ENCODE measurements at regions not wholly inside any gene's neighbourhood (a gene's known extent, or its start where the extent isn't known, plus 50 kb on each side); places are given as distances from the start of the nearest gene placed in this dataset.

DNA sequence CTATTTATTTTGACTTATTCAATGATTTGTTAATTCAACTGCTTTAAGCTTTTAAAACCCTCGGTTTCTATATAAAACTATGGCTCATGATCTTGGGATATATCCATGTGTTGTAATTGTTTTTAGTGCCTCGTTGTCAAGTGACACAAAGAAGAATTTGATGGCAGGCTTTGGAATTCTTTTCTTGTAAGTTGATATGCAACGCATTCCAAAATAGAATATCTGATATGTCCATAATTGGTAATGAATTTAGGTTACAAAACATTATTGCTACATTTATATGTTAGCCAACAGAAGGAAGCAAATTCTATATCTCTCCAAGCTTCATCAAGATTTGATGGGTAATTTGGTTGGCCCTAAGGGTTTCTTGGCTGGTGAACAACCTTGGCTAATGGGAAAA lies 220.4 kb upstream of the RIMS1 start:
- H2AFZ ChIP-seq (ENCODE audit: low read length) = no peak overlapping the region
- BruUV-seq (replicated peaks) = no TSS peak
- H4K20me1 ChIP-seq (ENCODE audit: insufficient read depth, low read length) = no peaks in the 10 kb centered on the region
- CTCF ChIA-PET (ENCODE audit: unreplicated experiment) = no interaction called here
- no peaks in the 10 kb centered on the region for H3K9me3 ChIP-seq (ENCODE audit: low read length)
- no peaks in the 10 kb centered on the region for H3K79me2 ChIP-seq (ENCODE audit: insufficient read depth, low read depth, low read length)
- no peaks in the 10 kb centered on the region for H3K9me2 ChIP-seq (ENCODE audit: insufficient read depth, low read length)
- no peak overlapping the region for H3K4me2 ChIP-seq (ENCODE audit: low read length)
- no peaks in the 10 kb centered on the region for H3K4me1 ChIP-seq (ENCODE audit: insufficient read depth, low read length, poor library complexity, severe bottlenecking)
- no peak overlapping the region for H3K4me3 ChIP-seq (ENCODE audit: low read depth, low read length, poor library complexity, severe bottlenecking)
- POLR2A ChIA-PET = no interaction called here
- H3K27ac ChIP-seq (ENCODE audit: low read depth, low read length, poor library complexity, severe bottlenecking) = no peak overlapping the region
- intact Hi-C loops (cut with micrococcal nuclease; ENCODE audit: unreplicated experiment) = no loop called here
- DNase-seq (ENCODE audit: low spot score) = no peak
- H3K36me3 ChIP-seq (ENCODE audit: insufficient read depth, low read length) = no peaks in the 10 kb centered on the region
- TF ChIP-seq, protein P1, sequence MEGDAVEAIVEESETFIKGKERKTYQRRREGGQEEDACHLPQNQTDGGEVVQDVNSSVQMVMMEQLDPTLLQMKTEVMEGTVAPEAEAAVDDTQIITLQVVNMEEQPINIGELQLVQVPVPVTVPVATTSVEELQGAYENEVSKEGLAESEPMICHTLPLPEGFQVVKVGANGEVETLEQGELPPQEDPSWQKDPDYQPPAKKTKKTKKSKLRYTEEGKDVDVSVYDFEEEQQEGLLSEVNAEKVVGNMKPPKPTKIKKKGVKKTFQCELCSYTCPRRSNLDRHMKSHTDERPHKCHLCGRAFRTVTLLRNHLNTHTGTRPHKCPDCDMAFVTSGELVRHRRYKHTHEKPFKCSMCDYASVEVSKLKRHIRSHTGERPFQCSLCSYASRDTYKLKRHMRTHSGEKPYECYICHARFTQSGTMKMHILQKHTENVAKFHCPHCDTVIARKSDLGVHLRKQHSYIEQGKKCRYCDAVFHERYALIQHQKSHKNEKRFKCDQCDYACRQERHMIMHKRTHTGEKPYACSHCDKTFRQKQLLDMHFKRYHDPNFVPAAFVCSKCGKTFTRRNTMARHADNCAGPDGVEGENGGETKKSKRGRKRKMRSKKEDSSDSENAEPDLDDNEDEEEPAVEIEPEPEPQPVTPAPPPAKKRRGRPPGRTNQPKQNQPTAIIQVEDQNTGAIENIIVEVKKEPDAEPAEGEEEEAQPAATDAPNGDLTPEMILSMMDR (conservative IDR thresholded peaks at IDR 0.05; ENCODE audit: low read length) = no peak

DNA sequence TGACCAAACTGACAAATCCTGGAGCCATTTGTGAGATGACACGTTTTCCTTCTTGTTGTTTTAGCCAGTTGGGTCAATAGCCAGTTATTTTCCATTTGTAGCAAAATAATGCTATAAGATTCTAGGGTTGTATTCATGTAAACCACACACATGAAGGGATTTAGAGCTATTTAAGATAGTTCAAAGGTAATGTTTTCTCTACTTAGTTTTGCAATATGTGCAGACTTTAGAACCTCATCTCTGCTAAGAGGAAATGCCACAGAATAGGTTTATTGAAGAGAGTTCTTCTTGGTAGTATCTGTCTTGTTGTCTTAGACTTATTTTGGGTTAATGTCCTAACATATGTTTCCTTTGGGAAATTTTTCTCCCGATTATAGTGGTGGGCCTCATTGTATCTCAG lies 213.5 kb upstream of the RIMS1 start:
- TF ChIP-seq, protein P1 (conservative IDR thresholded peaks at IDR 0.05; ENCODE audit: low read length) = no peak
- TF ChIP-seq EZH2phosphoT487 (IDR thresholded peaks at IDR 0.05; ENCODE audit: borderline replicate concordance, low read depth, low read length) = no peak
- Histone ChIP-seq H3K27ac (ENCODE audit: low read depth, low read length, poor library complexity, severe bottlenecking) (no peak overlapping the region), H3K9me2 (ENCODE audit: insufficient read depth, low read length) (no peaks in the 10 kb centered on the region), H4K20me1 (ENCODE audit: insufficient read depth, low read length) (no peaks in the 10 kb centered on the region), H3K9me3 (ENCODE audit: low read length) (no peaks in the 10 kb centered on the region), H3K36me3 (ENCODE audit: insufficient read depth, low read length) (no peaks in the 10 kb centered on the region), H3K4me2 (ENCODE audit: low read length) (no peak overlapping the region), H3K4me3 (ENCODE audit: low read depth, low read length, poor library complexity, severe bottlenecking) (no peak overlapping the region), H3K4me1 (ENCODE audit: insufficient read depth, low read length, poor library complexity, severe bottlenecking) (no peaks in the 10 kb centered on the region), H3K79me2 (ENCODE audit: insufficient read depth, low read depth, low read length) (no peaks in the 10 kb centered on the region), H2AFZ (ENCODE audit: low read length) (no peak overlapping the region)
- no TSS peak for BruUV-seq (replicated peaks)
- ChIA-PET CTCF (ENCODE audit: unreplicated experiment) (no interaction called here), POLR2A (no interaction called here)
- no peak for DNase-seq (ENCODE audit: low spot score)
- intact Hi-C loops (cut with micrococcal nuclease; ENCODE audit: unreplicated experiment) = no loop called here

GRCh38 chr6:71675386-71675785 lies 211.0 kb upstream of the RIMS1 start:
- no peaks in the 10 kb centered on the region for H3K9me3 ChIP-seq (ENCODE audit: low read length)
- no peaks in the 10 kb centered on the region; the same call in 1 of the 2 replicates for H3K9me2 ChIP-seq (ENCODE audit: insufficient read depth, low read length)
- H3K36me3 ChIP-seq (ENCODE audit: insufficient read depth, low read length) = no peaks in the 10 kb centered on the region
- CTCF ChIA-PET (ENCODE audit: unreplicated experiment) = no interaction called here
- no TSS peak for BruUV-seq (replicated peaks)
- POLR2A ChIA-PET = no interaction called here
- no peak overlapping the region for H2AFZ ChIP-seq (ENCODE audit: low read length)
- TF ChIP-seq, protein P1 (conservative IDR thresholded peaks at IDR 0.05; ENCODE audit: low read length) = no peak
- TF ChIP-seq EZH2phosphoT487 (IDR thresholded peaks at IDR 0.05; ENCODE audit: borderline replicate concordance, low read depth, low read length) = no peak
- no peak overlapping the region for H3K4me2 ChIP-seq (ENCODE audit: low read length)
- no peak overlapping the region for H3K4me3 ChIP-seq (ENCODE audit: low read depth, low read length, poor library complexity, severe bottlenecking)
- H4K20me1 ChIP-seq (ENCODE audit: insufficient read depth, low read length) = no peaks in the 10 kb centered on the region
- no peak for DNase-seq (ENCODE audit: low spot score)
- H3K4me1 ChIP-seq (ENCODE audit: insufficient read depth, low read length, poor library complexity, severe bottlenecking) = no peaks in the 10 kb centered on the region
- no peaks in the 10 kb centered on the region for H3K79me2 ChIP-seq (ENCODE audit: insufficient read depth, low read depth, low read length)
- intact Hi-C loops (cut with micrococcal nuclease; ENCODE audit: unreplicated experiment) = no loop called here
- no peak overlapping the region for H3K27ac ChIP-seq (ENCODE audit: low read depth, low read length, poor library complexity, severe bottlenecking)
